ENCODE measurements at regions not wholly inside any gene's neighbourhood (a gene's known extent, or its start where the extent isn't known, plus 50 kb on each side); places are given as distances from the start of the nearest gene placed in this dataset.
"Not testable (repeated sequence)": the region's sequence is repeated elsewhere in the genome, so short reads cannot be mapped to it uniquely, and the experiment has no call there.

GRCh38 chr11:71723991-71724390, 109.0 kb upstream of the DEFB108B start:
- DNase-seq, result not testable (repeated sequence)

- DNase-seq, result not testable (repeated sequence)
These were observed 102.3 kb upstream of the DEFB108B start for GRCh38 chr11:71730748-71731147.

- DNase-seq, result not testable (repeated sequence)
These were observed 98.6 kb upstream of the DEFB108B start for GRCh38 chr11:71734368-71734767.

GRCh38 chr11:71738317-71738716, 94.7 kb upstream of the DEFB108B start:
- DNase-seq, result not testable (repeated sequence)

- DNase-seq, result not testable (repeated sequence)
These were observed 89.6 kb upstream of the DEFB108B start for GRCh38 chr11:71743385-71743784.

- not testable (repeated sequence) for DNase-seq
These were observed 87.3 kb upstream of the DEFB108B start for GRCh38 chr11:71745656-71746055.

- DNase-seq, result not testable (repeated sequence)
These were observed 86.7 kb upstream of the DEFB108B start for GRCh38 chr11:71746263-71746662.

- DNase-seq, result not testable (repeated sequence)
These were observed 83.9 kb upstream of the DEFB108B start for GRCh38 chr11:71748965-71749620.

GRCh38 chr11:71750908-71751307, 82.1 kb upstream of the DEFB108B start:
- DNase-seq, result not testable (repeated sequence)

- DNase-seq, result not testable (repeated sequence)
These were observed 68.1 kb upstream of the DEFB108B start for GRCh38 chr11:71764695-71765491.

- DNase-seq, result not testable (repeated sequence)
These were observed 66.0 kb upstream of the DEFB108B start for GRCh38 chr11:71767016-71767415.

- not testable (repeated sequence) for DNase-seq
These were observed 60.8 kb upstream of the DEFB108B start for GRCh38 chr11:71772193-71772592.

- no peak for DNase-seq
These were observed 58.3 kb upstream of the DEFB108B start for GRCh38 chr11:71774603-71775222.

- DNase-seq, result not testable (repeated sequence)
These were observed 52.9 kb upstream of the DEFB108B start for GRCh38 chr11:71780116-71780515.

GRCh38 chr11:71780771-71781170, 52.2 kb upstream of the DEFB108B start:
- not testable (repeated sequence) for DNase-seq

GRCh38 chr11:71781491-71781890, 51.5 kb upstream of the DEFB108B start:
- not testable (repeated sequence) for DNase-seq

- not testable (repeated sequence) for DNase-seq
These were observed 50.7 kb upstream of the DEFB108B start for GRCh38 chr11:71782229-71782861.

GRCh38 chr11:71783191-71783590, 49.8 kb upstream of the DEFB108B start:
- DNase-seq, result not testable (repeated sequence)
